IPS-18c (cell line): ENCODE measurements at regions not wholly inside any gene's neighbourhood (a gene's known extent, or its start where the extent isn't known, plus 50 kb on each side); places are given as distances from the start of the nearest gene placed in this dataset.
"Not testable (repeated sequence)": the region's sequence is repeated elsewhere in the genome, so short reads cannot be mapped to it uniquely, and the experiment has no call there.

Experiments used
- H3K4me3 ChIP-seq: 2 replicates; pipeline ENCODE4 v1.7.0; 2013; ENCODE audit warnings: low read depth, mild to moderate bottlenecking, low read length, moderate library complexity; ENCODE audit not compliant: insufficient read depth
- H3K9me3 ChIP-seq: one replicate; pipeline ENCODE4 v1.6.1; 2013; ENCODE audit warnings: mild to moderate bottlenecking, low read length, moderate library complexity; ENCODE audit not compliant: control insufficient read depth, insufficient read depth

DNA sequence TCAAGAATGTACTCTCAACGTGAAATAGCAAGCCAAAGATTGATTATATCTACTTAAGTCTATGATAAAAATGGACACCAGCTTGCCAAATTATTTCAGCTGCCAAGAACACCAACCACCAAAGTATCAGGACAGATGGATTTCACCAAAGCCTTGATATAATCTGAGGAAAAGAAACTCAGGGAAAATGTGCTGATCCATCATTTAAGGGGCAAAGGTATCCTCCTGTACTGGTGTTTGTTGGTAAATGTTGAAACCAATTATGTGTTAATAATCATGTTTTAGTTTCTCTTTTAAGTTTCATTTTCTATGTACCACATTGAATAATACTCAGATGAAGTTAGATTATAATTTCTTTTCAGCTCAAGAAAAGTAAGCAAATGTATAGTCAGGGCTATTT lies 1284.3 kb upstream of the TMEM132C start:
- H3K9me3 ChIP-seq: peaks cover 7% of the 10 kb centered on the region
- H3K4me3 ChIP-seq: no peak overlapping the region

DNA sequence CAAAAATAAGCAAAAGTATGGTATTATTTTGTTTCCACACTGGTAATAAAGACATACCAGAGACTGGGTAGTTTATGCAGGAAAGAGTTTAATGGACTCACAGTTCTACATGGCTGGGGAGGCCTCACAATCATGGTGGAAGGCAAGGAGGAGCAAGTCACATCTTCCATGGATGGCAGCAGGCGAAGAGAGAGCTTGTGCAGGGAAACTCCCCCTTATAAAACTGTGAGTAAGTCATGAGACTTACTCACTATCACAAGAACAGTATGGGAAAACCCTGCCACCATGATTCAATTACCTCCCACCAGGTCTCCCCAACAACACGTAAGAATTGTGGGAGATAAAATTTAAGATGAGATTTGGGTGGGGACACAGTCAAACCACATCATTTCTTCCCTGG lies 1283.2 kb upstream of the TMEM132C start:
- not testable (repeated sequence) for H3K4me3 ChIP-seq, H3K9me3 ChIP-seq

DNA sequence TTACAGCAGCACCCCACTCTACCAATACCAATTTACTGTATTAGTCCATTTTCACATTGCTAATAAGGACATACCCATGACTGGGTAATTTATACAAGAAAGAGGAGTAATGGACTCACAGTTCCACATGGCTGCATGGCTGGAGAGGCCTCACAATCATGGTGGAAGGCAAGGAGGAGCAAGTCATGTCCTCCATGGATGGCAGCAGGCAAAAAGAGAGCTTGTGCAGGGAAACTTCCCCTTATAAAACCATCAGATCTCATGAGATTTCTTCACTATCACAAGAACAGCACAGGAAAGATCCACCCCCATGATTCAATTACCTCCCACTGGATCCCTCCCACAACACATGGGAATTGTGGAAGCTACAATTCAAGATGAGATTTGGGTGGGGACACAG lies 1281.3 kb upstream of the TMEM132C start:
- H3K4me3 ChIP-seq, H3K9me3 ChIP-seq: not testable (repeated sequence)

DNA sequence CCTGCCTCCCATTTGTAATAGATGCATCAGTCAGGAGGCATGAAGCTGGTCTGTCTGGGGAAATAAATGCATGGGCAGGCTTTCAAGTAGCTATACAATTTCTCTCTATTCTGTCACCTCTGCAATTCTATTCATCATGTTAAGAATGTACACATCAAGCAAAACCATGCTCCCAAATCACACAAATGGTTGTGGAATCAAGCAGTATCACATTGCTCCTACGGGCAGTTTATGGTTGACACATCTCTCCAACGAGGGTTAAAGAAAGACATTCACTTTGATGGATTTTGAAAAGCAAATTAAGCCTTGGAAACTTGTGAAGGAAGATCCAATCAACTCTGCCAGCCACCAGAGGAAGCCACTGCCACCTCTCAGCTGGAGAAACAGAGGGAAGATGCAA lies 1277.4 kb upstream of the TMEM132C start:
- peaks cover 7% of the 10 kb centered on the region for H3K9me3 ChIP-seq

DNA sequence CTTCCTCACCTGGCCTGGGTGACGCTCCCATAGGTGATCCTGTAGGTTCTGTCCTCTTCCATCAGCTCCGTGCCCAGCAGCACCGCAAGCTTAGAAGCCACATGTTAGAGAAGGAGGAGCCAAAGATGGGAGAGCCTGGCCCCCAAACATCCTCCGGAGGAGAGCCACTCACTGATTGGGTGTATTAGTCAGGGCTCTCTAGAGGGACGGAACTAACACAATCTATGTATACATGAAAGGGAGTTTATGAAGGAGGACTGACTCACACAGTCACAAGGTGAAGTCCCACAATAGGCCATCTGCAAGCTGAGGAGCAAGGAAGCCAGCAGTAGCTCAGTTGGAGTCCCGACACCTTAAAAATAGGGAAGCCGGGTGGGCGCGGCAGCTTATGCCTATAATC lies 1273.1 kb upstream of the TMEM132C start:
- peaks cover 2% of the 10 kb centered on the region for H3K9me3 ChIP-seq

More for the DNA sequence above, 1277.4 kb upstream of the TMEM132C start:
- no peak overlapping the region for H3K4me3 ChIP-seq

DNA sequence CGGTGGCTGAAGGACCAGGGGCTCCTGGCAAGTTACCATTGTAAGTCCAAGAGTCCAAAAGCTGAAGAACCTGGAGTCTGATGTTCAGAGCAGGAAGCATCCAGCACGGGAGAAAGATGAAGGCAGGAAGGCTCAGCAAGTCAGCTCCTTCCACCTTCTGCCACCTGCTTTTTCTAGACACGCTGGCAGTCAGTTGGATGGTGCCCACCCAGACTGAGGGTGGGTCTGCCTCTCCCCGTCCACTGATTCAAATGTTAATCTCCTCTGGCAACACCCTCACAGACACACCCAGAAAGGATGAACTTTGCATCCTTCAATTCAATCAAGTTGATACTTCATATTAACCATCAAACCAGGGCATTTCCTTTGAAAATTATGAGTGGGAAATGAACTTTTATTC lies 1272.4 kb upstream of the TMEM132C start:
- H3K9me3 ChIP-seq: peaks cover 2% of the 10 kb centered on the region

More for the DNA sequence above, 1273.1 kb upstream of the TMEM132C start:
- no peak overlapping the region for H3K4me3 ChIP-seq

DNA sequence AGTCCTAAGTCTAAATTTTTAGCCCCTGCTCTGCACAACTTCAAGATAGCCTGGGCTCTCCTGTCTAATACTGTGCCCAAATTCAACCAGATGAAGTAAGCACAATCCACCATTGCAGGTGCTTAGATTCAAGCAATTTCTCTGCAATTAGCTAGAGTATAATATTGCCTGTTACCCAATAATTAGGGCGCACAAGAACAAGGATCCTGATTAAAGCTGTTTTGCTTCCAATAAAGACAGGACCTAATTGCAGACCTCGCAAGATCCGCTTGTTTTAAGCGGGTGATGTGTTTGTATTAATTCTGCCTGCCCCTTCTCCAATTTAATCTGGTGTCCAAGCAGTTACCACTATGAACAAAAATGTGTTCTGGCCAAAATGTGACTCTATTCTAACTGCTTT lies 1268.9 kb upstream of the TMEM132C start:
- Histone ChIP-seq H3K4me3 (no peak overlapping the region), H3K9me3 (no peaks in the 10 kb centered on the region)

More for the DNA sequence above, 1272.4 kb upstream of the TMEM132C start:
- no peak overlapping the region for H3K4me3 ChIP-seq

DNA sequence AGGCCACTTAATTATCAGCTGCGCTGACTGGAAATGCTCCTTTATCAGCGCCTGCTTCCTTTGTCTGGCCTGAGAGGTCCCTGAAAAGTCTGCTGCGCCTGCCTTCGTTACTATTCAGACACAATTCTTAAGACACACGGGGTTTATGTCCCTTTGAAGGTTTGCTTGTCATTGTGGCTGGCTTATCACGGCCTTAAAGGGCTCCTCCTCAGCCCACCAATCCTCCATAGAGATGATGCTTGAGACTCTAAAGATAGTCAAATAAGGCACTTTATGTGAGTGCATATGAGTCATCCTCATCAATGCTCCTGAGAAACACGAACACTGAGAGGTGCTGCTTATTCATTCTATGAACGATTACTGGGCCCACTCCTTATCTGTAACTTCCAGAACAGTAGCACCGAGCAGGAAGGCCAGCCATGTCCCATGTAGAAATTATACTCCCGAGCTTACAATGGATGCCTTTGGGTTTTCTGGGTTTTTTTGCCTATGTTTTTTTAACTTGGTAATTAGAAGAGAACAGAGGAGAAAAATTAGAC lies 1268.2 kb upstream of the TMEM132C start:
- Histone ChIP-seq H3K4me3 (no peak overlapping the region), H3K9me3 (no peaks in the 10 kb centered on the region)

DNA sequence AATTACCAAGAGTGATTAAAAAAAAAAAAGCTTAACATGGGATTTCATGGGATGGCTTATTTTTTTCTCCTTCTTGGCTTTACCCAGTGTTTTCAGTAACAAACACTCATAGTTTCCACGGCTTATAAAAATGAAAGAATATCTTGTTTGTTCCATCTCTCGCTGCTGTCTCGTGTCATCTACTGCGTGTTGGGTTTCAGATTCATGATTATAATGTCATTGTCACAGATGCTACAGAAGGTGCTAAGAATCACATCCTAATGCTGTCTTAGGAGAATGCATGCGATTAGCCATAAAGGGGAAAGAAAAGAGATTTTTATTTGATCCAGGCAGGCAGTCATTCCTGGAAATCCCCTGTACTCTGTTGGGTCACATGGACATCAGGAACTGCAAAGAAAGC lies 1267.6 kb upstream of the TMEM132C start:
- Histone ChIP-seq H3K4me3 (no peak overlapping the region), H3K9me3 (no peaks in the 10 kb centered on the region)

DNA sequence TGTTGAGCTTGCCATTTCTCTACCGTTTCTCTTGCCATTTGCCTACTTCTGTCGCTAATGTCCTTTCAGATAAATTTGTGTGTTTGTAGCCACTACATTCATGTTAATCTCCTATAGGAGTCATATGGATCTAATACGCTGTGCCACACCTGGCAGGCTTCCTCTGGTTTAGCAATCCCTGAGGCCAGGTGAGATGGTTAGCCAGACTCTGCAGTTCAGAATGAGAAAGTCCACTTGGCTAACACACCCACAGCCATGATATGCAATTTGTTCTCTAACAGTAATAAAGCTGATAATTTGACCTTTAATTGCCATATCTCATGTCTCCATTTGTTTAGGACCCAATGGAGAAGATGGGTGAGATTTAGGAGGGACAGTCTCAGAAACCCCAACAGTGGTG lies 1261.6 kb upstream of the TMEM132C start:
- Histone ChIP-seq H3K9me3 (no peaks in the 10 kb centered on the region), H3K4me3 (no peak overlapping the region)

DNA sequence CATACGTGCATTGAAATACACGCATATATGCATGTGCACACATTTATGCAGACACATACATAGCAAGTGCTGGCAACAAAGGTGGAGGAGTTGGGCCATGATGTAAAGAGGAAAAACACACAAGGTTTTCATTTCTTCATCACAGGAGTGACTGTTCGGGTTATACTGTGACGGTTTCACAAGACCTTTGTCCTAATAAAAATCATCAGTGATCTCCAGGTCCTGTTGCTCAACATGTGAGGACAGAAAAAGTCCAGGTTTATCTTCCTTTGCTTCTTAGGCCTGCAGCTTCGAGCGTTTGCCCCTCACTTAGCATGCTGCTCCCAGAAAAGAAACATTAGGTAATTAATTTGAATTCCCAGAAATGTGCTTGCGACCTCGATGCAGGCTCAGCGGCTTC lies 1260.0 kb upstream of the TMEM132C start:
- no peak overlapping the region for H3K4me3 ChIP-seq
- H3K9me3 ChIP-seq: no peaks in the 10 kb centered on the region

DNA sequence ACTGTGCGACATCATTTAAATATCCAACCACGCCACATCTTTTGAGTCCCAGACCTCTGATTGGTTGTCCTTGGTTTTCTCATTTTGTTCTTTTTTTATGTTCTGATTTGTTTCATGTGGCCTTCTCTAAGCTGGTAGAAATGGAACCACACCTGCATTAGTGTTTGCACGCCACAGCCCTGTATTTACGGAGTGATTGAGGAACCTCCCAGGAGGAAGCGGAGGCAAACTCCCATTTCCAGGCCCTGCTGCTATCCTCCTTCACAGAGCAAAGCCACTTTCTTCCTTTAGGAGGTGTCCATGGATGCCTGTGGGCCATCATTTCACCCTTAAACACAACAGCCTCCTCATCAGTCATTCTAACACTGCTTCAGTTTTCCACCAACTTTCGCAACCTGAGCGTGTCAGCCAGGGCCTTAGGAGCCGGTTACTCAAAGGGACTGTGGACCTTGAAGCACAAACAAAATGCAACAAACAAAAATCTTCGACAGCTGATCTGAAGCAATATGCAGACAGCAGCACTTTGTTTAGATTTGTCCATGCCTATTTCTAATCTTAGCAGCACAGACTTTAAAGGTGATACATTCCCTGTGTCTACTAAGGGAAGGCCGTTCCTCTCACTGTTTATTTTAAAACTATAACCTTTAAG lies 1258.1 kb upstream of the TMEM132C start:
- Histone ChIP-seq H3K4me3 (no peak overlapping the region), H3K9me3 (no peaks in the 10 kb centered on the region)

DNA sequence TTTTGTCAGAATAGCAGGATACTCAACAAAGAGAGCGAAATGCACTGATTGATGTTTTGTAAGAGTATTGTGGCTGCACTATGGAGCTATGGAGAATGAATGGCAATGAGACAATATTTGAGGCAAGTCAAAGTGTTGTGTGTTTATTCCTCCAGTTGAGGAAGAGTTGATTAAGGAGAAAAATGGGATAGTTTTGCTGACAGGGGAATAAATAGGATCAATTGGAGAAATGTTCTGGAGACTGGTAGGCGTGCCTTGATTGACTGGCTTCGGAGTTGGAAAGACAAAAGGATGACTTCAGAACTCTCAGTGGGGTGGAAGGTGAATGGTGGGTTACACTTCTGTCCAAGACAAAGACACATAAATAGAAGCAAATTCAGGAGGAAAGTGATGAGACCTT lies 1254.9 kb upstream of the TMEM132C start:
- Histone ChIP-seq H3K4me3 (no peak overlapping the region), H3K9me3 (no peaks in the 10 kb centered on the region)

DNA sequence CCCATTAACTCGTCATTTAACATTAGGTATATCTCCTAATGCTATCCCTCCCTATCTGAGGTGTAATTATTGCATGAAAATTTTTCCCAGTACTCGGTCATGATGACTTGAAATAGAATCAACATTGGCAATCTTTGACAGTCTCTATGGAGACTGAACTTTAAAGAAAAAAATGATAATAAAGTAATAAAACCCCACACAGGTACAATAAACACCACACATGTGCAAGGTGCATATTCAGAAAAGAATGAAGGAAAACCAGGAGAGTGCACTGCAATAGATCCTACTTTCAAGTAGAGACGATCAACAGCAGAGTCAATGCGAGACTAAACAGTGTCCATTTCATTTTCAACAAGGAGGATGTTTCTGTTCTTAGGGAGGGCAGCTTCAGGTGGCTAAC lies 1253.8 kb upstream of the TMEM132C start:
- Histone ChIP-seq H3K9me3 (no peaks in the 10 kb centered on the region), H3K4me3 (no peak overlapping the region)

DNA sequence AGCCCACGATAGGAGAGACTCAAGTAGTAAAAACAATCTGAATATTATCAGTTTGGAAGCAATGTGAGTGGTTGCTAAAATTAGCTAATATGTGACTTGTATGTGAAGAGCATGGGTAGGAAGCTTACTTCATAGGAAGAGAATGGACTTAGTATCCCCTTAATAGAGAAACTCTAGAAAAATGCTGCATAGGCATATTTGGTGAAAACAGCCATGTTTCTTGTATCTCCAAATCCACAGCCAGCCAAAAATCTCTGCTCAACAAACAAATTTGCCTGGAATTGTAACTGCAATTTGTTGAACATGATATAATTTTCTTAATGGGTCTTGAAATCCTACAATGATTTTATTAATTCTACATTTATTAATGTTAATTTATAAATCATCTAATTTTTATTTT lies 1252.9 kb upstream of the TMEM132C start:
- H3K4me3 ChIP-seq: no peak overlapping the region

DNA sequence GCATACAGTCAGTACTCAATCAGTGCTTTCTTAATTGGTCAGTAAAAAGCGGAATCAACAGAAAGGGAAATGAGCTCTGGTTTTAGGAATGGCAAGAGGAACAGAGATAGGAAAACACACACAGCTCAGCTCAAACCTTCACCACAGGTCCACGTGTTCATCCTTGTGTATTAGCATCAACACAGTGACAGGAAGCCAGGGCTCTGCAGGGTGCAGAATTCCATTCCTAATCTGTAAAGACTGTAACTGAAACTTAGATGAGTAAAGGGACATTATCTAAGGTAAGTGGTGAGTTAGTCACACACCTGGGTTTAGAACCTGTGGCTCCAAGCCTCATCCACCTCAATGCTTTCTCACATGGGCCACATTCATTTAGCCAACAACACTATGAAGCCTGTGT lies 1242.2 kb upstream of the TMEM132C start:
- no peak overlapping the region for H3K4me3 ChIP-seq
- no peaks in the 10 kb centered on the region for H3K9me3 ChIP-seq

More for the DNA sequence above, 1252.9 kb upstream of the TMEM132C start:
- H3K9me3 ChIP-seq: no peaks in the 10 kb centered on the region

DNA sequence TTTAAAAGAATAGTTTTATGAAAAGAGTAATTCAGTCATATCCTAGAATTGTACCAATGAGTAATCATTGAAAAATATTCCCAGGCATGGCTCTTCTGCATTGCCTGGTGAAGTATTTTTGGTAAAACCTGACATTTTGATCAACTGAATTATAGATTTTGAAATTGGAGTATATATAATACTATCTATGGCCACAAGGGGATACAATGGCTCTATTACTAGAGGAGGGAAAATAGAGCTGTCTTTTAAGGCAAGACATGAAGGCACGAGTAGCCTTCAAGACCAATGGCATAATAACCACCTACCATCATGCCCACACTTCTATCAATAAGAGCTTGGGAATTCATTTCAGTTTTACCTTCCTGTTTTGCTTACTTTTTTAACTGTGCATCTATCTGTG lies 1241.4 kb upstream of the TMEM132C start:
- no peaks in the 10 kb centered on the region for H3K9me3 ChIP-seq
- no peak overlapping the region for H3K4me3 ChIP-seq

DNA sequence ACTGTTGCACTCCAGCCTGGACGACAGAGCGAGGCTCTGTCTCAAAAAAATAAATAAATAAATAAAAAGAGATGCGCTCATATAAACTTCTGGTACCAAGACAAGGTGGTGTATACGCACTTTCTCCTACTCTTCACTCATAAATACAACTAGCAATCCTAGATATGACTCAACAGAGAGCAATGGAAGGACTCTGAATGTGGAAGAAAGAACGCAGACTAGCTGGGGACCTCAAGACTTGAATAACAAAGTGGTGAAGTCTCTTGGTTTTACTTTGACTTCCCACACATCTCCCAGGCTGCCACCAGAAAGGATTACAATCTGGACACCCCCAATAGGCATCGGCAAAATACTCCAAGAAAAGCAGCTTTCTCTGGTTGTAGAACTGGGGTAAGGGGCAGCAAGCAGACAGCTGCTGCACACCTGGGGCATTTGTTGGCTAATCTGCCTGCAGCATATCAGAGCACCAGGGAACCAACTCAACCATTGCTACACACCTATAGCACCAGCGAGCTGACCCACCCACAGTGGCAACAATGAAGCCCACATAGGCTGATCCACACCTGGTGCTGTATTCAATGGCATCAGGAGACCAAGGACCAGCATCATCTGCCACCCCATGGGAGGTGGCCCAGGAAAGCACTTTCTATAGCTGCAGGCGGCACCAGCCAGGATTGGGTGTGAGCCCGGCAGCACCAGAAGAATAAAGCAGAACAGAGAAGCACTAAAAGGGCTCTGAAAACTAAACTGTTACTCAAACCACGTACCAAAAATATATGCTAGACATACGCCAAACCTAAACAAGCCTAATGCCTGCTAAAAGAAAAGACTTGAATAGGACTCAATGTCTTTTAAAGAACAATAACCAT lies 1231.7 kb upstream of the TMEM132C start:
- H3K9me3 ChIP-seq: no peaks in the 10 kb centered on the region
- H3K4me3 ChIP-seq: no peak overlapping the region
